Right lobe of liver (tissue), 6 donors: ENCODE measurements at regions not wholly inside any gene's neighbourhood (a gene's known extent, or its start where the extent isn't known, plus 50 kb on each side); places are given as distances from the start of the nearest gene placed in this dataset.
A peak's percentile ranks its signal among the peaks of the same experiment; 100 is the strongest.

Source experiments
- ATAC-seq, 4 donors: fragments of 200-7000 bp; cut with Tn5 transposase; one replicate each; pipeline ENCODE4 v1.9.1; 2020; ENCODE audit warnings: mild to moderate bottlenecking in 4 of 4, moderate library complexity in 4 of 4
- DNase-seq, 3 donors: peaks; one replicate each; pipeline ENCODE4 v3.0.0-alpha.2; 2020
- H3K27ac ChIP-seq, 3 donors: fragments of 200-600 bp; one replicate each; pipeline ENCODE4 v1.8.0; 2022
- H3K27me3 ChIP-seq, 2 donors: fragments of 200-600 bp; one replicate each; pipeline ENCODE4 v1.8.0; 2022
- H3K36me3 ChIP-seq, 4 donors: fragments of 200-600 bp; sonication (generic) in 1 of 4; one replicate each; pipeline versions ENCODE4 v1.5.1 to v1.8.0; 2017 to 2022; ENCODE audit warnings: control low read depth in 1 of 4
- H3K4me1 ChIP-seq, 4 donors: fragments of 200-600 bp; sonication (generic) in 1 of 4; one replicate each; pipeline versions ENCODE4 v1.5.1 to v1.8.0; 2017 to 2022; ENCODE audit warnings: control low read depth in 1 of 4
- H3K4me3 ChIP-seq, 3 donors: fragments of 200-600 bp; one replicate each; pipeline ENCODE4 v1.8.0; 2022
- H3K9me3 ChIP-seq, 4 donors: fragments of 200-600 bp; sonication (generic) in 1 of 4; one replicate each; pipeline versions ENCODE4 v1.5.1 to v1.8.0; 2017 to 2022; ENCODE audit warnings: control low read depth in 1 of 4
- POLR2A ChIP-seq: fragments of 450-650 bp; IDR thresholded peaks from one replicate; pipeline ENCODE4 v1.6.1; 2017; ENCODE audit warnings: antibody characterized with exemption, mild to moderate bottlenecking
- WGBS: methylation state at CpG from one replicate; pipeline ENCODE4 v1.1.6; 2018; ENCODE audit warnings: low coverage, low lambda C conversion rate; ENCODE audit not compliant: insufficient coverage; ENCODE audit errors: missing lambda C conversion rate; 5-methylcytosine and 5-hydroxymethylcytosine counted together
- intact Hi-C, 2 donors: fragments of 100-400 bp; cut with DNase I; formaldehyde crosslinking; loops; one replicate each; pipeline versions ENCODE4 v1.11.2 to v1.14.1; 2022
- TF ChIP-seq, protein P1 (sequence below), 4 donors: fragments of 200-600 bp in 3 of 4; fragments of 450-650 bp in 1 of 4; IDR thresholded peaks; one replicate each; pipeline versions ENCODE4 v1.5.1 to v1.8.0; 2016 to 2022; ENCODE audit warnings: antibody characterized with exemption in 4 of 4, mild to moderate bottlenecking in 2 of 4
- donor health status: DM: no; HTN: yes; CAD: no.
- donor health status: DM: no; HTN: no; CAD: no.
- donor health status: DM: no; HTN: no; CAD: no.
- donor health status: DM: no; HTN: yes; CAD: no.
- donor health status: DM: no; HTN: yes; CAD: no.

DNA sequence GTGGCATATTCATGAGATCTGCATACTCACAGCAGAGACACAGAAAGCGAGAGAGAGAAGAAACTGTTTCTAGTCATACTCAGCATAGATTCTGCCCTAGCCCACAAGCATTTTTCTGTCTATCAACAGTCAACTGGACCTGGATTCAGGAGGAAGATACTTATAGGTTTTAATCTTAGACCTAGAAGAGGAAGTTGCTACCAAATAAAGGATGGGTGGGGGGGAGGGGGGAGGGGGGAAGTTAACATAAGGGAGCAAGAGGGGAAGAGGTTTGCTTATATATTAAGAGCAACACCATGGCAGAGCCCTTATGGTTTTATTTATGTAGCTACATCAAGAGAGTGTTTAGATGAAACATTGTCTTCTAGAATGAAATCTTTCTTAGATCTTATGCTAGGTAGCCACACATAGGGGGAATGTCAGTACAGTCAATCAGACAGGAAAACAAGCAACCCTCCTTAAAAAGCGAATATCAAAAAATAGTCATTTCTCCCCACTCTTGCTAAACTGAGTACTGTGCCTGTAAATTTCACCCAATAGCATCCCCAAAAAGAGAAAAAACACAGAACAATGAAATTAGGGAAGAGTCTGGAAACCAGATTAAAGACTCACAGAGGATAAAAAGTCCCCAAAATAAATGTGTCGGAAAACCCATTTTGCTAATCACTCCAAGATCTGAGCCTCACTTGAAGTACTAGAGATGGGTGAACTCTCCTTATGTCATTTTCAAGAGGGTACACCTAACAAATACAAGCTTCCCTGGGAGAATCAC is 192.7 kb upstream of the NR4A3 start:
- DNase-seq (no peak), ATAC-seq (no peak)
- Histone ChIP-seq H3K27ac (no peak overlapping the region), H3K36me3 (no peaks in the 10 kb centered on the region), H3K9me3 (no peaks in the 10 kb centered on the region), H3K27me3 (no peaks in the 10 kb centered on the region), H3K4me3 (no peak overlapping the region), H3K4me1 (no peaks in the 10 kb centered on the region)
- intact Hi-C loops = no loop called here
- TF ChIP-seq, protein P1, sequence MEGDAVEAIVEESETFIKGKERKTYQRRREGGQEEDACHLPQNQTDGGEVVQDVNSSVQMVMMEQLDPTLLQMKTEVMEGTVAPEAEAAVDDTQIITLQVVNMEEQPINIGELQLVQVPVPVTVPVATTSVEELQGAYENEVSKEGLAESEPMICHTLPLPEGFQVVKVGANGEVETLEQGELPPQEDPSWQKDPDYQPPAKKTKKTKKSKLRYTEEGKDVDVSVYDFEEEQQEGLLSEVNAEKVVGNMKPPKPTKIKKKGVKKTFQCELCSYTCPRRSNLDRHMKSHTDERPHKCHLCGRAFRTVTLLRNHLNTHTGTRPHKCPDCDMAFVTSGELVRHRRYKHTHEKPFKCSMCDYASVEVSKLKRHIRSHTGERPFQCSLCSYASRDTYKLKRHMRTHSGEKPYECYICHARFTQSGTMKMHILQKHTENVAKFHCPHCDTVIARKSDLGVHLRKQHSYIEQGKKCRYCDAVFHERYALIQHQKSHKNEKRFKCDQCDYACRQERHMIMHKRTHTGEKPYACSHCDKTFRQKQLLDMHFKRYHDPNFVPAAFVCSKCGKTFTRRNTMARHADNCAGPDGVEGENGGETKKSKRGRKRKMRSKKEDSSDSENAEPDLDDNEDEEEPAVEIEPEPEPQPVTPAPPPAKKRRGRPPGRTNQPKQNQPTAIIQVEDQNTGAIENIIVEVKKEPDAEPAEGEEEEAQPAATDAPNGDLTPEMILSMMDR (IDR thresholded peaks at IDR 0.05) = no peak
- TF ChIP-seq POLR2A = no peak
- WGBS = 73% methylated on average over 3 of the region's 3 CpGs

DNA sequence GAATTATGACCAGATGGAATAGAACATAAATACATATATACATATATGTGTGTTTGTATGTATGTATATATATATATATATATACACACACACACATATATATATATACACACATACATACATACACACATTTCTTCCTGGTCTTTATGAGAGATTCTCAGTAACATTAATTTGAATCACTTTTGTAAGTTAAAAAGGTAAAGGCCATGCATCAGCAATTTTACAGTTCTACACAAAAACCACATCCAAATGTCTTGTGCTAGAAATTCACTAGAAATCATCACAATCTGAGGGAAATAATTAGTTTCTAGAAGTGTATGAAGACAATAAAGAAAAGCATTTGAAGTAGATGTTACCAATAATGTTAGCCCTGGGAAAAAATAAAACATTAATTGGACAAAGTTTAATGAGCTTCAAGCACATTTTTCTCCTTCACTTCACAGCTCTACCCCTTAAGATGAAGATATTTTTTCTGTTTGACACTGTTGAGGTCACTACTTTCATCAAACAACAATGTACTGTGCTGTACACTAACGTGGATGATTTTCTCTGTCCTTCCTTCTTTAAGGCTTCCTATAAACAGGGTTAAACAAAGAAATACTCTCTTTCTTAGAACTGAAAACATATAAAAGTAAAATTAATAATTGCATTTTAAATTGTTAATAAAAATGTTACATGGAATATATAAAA is 189.2 kb upstream of the NR4A3 start:
- TF ChIP-seq, protein P1 (IDR thresholded peaks at IDR 0.05) = no peak
- no peak for TF ChIP-seq POLR2A
- intact Hi-C loops = no loop called here

DNA sequence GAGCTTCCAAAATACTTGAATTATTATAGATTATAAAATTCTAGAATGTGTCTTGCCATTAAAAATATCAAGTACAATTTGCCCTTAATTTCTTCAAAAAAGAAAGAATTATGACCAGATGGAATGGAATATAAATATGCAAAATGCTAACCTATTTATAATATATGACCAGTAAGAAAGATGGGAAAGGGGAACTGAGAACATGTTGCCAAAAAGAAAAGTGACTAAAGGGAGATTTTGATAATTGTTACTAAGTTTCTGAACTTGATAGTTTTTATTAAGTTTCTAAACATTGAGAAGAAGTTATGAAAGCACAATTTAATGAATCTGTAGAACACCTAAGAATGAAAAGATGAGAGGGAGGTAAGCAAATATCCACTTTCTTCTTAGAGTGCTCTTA is 188.4 kb upstream of the NR4A3 start:
- intact Hi-C loops = no loop called here
- no peaks in the 10 kb centered on the region for H3K27me3 ChIP-seq
- ATAC-seq (no peak), DNase-seq (no peak)
- no peaks in the 10 kb centered on the region for H3K9me3 ChIP-seq
- H3K36me3 ChIP-seq = no peaks in the 10 kb centered on the region
- TF ChIP-seq, protein P1 (IDR thresholded peaks at IDR 0.05) = no peak
- TF ChIP-seq POLR2A = no peak
- no peak overlapping the region for H3K4me3 ChIP-seq
- H3K4me1 ChIP-seq = no peaks in the 10 kb centered on the region
- H3K27ac ChIP-seq = no peak overlapping the region

More for the DNA sequence above, 189.2 kb upstream of the NR4A3 start:
- DNase-seq (no peak), ATAC-seq (no peak)
- no peaks in the 10 kb centered on the region for H3K36me3 ChIP-seq
- no peak overlapping the region for H3K27ac ChIP-seq
- 55% methylated on average over 1 of the region's 1 CpG for WGBS
- H3K27me3 ChIP-seq = no peaks in the 10 kb centered on the region
- no peaks in the 10 kb centered on the region for H3K4me1 ChIP-seq
- no peak overlapping the region for H3K4me3 ChIP-seq
- H3K9me3 ChIP-seq = no peaks in the 10 kb centered on the region

DNA sequence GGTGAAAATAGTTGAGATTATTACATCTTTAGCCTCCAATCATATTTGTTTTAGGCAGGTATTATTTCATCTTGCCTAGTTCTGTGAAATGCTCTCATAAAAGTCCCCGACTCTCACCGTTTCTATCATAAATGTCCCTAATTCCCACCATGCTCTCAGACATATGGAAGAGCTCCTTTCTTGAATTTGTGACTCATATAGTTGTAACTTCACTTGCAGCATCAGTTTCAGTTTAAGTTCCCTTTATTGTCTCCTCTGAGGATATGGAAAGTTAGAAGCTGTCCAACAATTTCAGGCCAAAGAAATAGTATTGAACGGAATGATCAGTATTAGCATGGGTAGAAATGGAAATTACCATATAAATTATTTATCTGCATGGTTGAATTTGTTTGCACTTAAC is 187.5 kb upstream of the NR4A3 start:
- peak in 1 of 4 donors; percentile 32 for ATAC-seq
- H3K4me1 ChIP-seq = no peaks in the 10 kb centered on the region
- H3K4me3 ChIP-seq = no peak overlapping the region
- no peaks in the 10 kb centered on the region for H3K36me3 ChIP-seq
- no peak for TF ChIP-seq POLR2A
- TF ChIP-seq, protein P1 (IDR thresholded peaks at IDR 0.05) = no peak
- DNase-seq = no peak
- WGBS = 67% methylated on average over 3 of the region's 3 CpGs
- H3K27me3 ChIP-seq = no peaks in the 10 kb centered on the region
- no peak overlapping the region for H3K27ac ChIP-seq
- intact Hi-C loops = no loop called here
- H3K9me3 ChIP-seq = no peaks in the 10 kb centered on the region
